ENCODE measurements at regions not wholly inside any gene's neighbourhood (a gene's known extent, or its start where the extent isn't known, plus 50 kb on each side); places are given as distances from the start of the nearest gene placed in this dataset.

DNA sequence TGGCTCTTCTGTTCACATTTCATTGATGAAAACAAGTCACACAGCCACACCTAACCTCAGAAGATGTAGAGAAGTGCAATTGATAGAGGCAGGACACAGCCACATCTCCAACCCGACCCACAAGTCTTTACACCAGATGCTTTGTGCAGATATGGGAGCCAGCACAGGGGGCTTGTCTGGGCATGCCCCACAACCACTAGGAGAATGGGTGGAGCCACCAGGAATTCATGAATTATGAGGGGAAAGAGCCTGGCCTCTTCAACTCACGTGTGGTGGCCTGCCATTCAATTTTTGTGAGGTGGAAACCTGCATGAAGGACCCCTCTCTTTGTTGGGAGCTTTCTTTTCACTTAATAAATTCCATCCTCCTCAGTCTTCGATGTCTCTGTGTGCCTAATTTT lies 79.1 kb downstream of the OGFRL1 start:
- TF ChIP-seq, protein P1, sequence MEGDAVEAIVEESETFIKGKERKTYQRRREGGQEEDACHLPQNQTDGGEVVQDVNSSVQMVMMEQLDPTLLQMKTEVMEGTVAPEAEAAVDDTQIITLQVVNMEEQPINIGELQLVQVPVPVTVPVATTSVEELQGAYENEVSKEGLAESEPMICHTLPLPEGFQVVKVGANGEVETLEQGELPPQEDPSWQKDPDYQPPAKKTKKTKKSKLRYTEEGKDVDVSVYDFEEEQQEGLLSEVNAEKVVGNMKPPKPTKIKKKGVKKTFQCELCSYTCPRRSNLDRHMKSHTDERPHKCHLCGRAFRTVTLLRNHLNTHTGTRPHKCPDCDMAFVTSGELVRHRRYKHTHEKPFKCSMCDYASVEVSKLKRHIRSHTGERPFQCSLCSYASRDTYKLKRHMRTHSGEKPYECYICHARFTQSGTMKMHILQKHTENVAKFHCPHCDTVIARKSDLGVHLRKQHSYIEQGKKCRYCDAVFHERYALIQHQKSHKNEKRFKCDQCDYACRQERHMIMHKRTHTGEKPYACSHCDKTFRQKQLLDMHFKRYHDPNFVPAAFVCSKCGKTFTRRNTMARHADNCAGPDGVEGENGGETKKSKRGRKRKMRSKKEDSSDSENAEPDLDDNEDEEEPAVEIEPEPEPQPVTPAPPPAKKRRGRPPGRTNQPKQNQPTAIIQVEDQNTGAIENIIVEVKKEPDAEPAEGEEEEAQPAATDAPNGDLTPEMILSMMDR (IDR thresholded peaks at IDR 0.05) = no peak
- TF ChIP-seq POLR2A (IDR thresholded peaks at IDR 0.05) = no peak
